K562 (cell line): ENCODE measurements at regions not wholly inside any gene's neighbourhood (a gene's known extent, or its start where the extent isn't known, plus 50 kb on each side); places are given as distances from the start of the nearest gene placed in this dataset.

Source experiments
- ATAC-seq: fragments of 200-7000 bp; cut with Tn5 transposase; 3 replicates; pipeline ENCODE4 v1.9.1; 2020; ENCODE audit warnings: moderate library complexity
- BruUV-seq: library from RNA; stranded (reverse); fragments of 400-500 nt; replicated peaks from 2 replicates; lab custom pipeline; 2021; lab: Mats Ljungman, UMichigan
- CTCF ChIA-PET: fragments of 300-600 bp; formaldehyde crosslinking; extraction: SDS; loops from one replicate; lab custom pipeline; 2021; ENCODE audit warnings: low intra/inter-chr PET ratio; lab: Yijun Ruan, JAX
- POLR2A ChIA-PET: fragments of 300-600, 350-650 bp; sonication (Branson Sonifier 250); formaldehyde crosslinking; extraction: SDS; loops from one replicate; lab custom pipeline; 2021; ENCODE audit warnings: antibody characterized with exemption, inconsistent platforms; lab: Yijun Ruan, JAX
- DNase-seq, 4 experiments: peaks; one replicate each; pipeline versions ENCODE4 v3.0.0 to v3.0.0-alpha.2; 2011 to 2018; ENCODE audit warnings: low spot score in 3 of 4, mixed read lengths in 3 of 4; ENCODE audit errors: extremely low read depth in 1 of 4
- FAIRE-seq: peaks from 2 replicates; lab custom pipeline; 2011; peaks lifted over from hg19 to GRCh38; lab: Jason Lieb, UNC
- H2AFZ ChIP-seq: 2 replicates; pipeline ENCODE4 v1.6.0; 2011; ENCODE audit warnings: low read depth, low read length, control low read depth, inconsistent platforms
- H3K27ac ChIP-seq: fragments of 200-600 bp; 3 replicates; pipeline ENCODE4 v1.8.0; 2011; ENCODE audit warnings: low read depth, mild to moderate bottlenecking, control low read depth, inconsistent platforms, low read length, moderate library complexity, mixed read lengths; ENCODE audit errors: extremely low read depth
- H3K27me3 ChIP-seq, 2 experiments: fragments of 300-600 bp in 1 of 2; 2 replicates in 1 of 2; 3 replicates in 1 of 2; pipeline versions ENCODE4 v1.6.0 to v1.8.0; 2011; ENCODE audit warnings: inconsistent platforms in 2 of 2, low read length in 2 of 2, mild to moderate bottlenecking in 1 of 2, mixed read lengths in 1 of 2, moderate library complexity in 1 of 2; ENCODE audit not compliant: control insufficient read depth in 2 of 2, insufficient read depth in 2 of 2
- H3K36me3 ChIP-seq: fragments of 300-600 bp; 3 replicates; pipeline ENCODE4 v1.8.0; 2011; ENCODE audit warnings: mild to moderate bottlenecking, low read length, inconsistent platforms; ENCODE audit not compliant: control insufficient read depth, insufficient read depth
- H3K4me1 ChIP-seq, 2 experiments: fragments of 200-600 bp in 1 of 2; replicated peaks in 1 of 2; 2 replicates in 1 of 2; 3 replicates in 1 of 2; pipeline versions ENCODE4 v1.5.1 to v1.8.0; 2011; ENCODE audit warnings: inconsistent platforms in 2 of 2, low read length in 2 of 2, mild to moderate bottlenecking in 1 of 2, mixed read lengths in 1 of 2, moderate library complexity in 1 of 2; ENCODE audit not compliant: control insufficient read depth in 2 of 2, insufficient read depth in 2 of 2
- H3K4me2 ChIP-seq: 2 replicates; pipeline ENCODE4 v1.6.1; 2011; ENCODE audit warnings: low read length, control low read depth, inconsistent platforms, mixed read lengths; ENCODE audit not compliant: insufficient read depth
- H3K4me3 ChIP-seq: fragments of 200-600 bp; sonication (generic), shearing (Covaris generic); 2 replicates; pipeline ENCODE4 v1.5.1; 2016; ENCODE audit warnings: control low read depth, inconsistent platforms
- H3K79me2 ChIP-seq: fragments of 200-600 bp; 3 replicates; pipeline ENCODE4 v1.8.0; 2011; ENCODE audit warnings: low read length, inconsistent platforms; ENCODE audit not compliant: control insufficient read depth, insufficient read depth
- H3K9ac ChIP-seq, 2 experiments: 2 replicates each; pipeline versions ENCODE4 v1.6.0 to v1.6.1; 2011; ENCODE audit warnings: low read depth in 2 of 2, low read length in 2 of 2, control low read depth in 1 of 2, inconsistent platforms in 1 of 2, mild to moderate bottlenecking in 1 of 2, mixed read lengths in 1 of 2; ENCODE audit not compliant: insufficient read depth in 1 of 2
- H3K9me1 ChIP-seq: one replicate; pipeline ENCODE4 v1.6.0; 2011; ENCODE audit warnings: inconsistent platforms, mild to moderate bottlenecking, low read length, moderate library complexity; ENCODE audit not compliant: control insufficient read depth, insufficient read depth
- H3K9me3 ChIP-seq: replicated peaks from 2 replicates; pipeline ENCODE4 v1.5.1; 2011; ENCODE audit warnings: low read depth, low read length, inconsistent platforms; ENCODE audit not compliant: control insufficient read depth, insufficient read depth
- H4K20me1 ChIP-seq: replicated peaks from 2 replicates; pipeline ENCODE4 v1.6.1; 2011; ENCODE audit warnings: low read length, inconsistent platforms, mixed read lengths; ENCODE audit not compliant: control insufficient read depth, insufficient read depth
- CBX5 ChIP-seq: IDR thresholded peaks from 2 replicates; pipeline ENCODE4 v1.6.1; 2014; ENCODE audit warnings: low read depth, borderline replicate concordance
- FOS ChIP-seq: IDR thresholded peaks from 3 replicates; pipeline ENCODE4 v1.6.1; 2011; ENCODE audit not compliant: insufficient read length; ENCODE audit errors: extremely low read depth
- GABPB1 ChIP-seq: sonication (generic); formaldehyde crosslinking; IDR thresholded peaks from 2 replicates; pipeline ENCODE4 v1.8.0; 2022; ENCODE audit warnings: mild to moderate bottlenecking, missing genetic modification reagents
- HCFC1 ChIP-seq: IDR thresholded peaks from 2 replicates; pipeline ENCODE4 v1.6.1; 2012; ENCODE audit warnings: low read depth, low read length, improper control_type of control experiment
- HDGF ChIP-seq: fragments of 450-650 bp; IDR thresholded peaks from 2 replicates; pipeline ENCODE4 v1.6.1; 2016
- HNRNPH1 ChIP-seq: fragments of 200-400 bp; formaldehyde crosslinking; optimal IDR thresholded peaks from 2 replicates; pipeline ENCODE3; 2017; ENCODE audit warnings: low read depth, mild to moderate bottlenecking, low read length, moderate library complexity
- HNRNPK ChIP-seq: fragments of 200-400 bp; formaldehyde crosslinking; IDR thresholded peaks from one replicate; pipeline ENCODE4 v1.6.1; 2018; ENCODE audit warnings: mild to moderate bottlenecking, low read depth, low read length; ENCODE audit not compliant: poor library complexity, severe bottlenecking
- KDM5B ChIP-seq: fragments of 200-600 bp; sonication (generic); IDR thresholded peaks from 2 replicates; pipeline ENCODE4 v1.6.1; 2012; ENCODE audit warnings: low read depth, mild to moderate bottlenecking, moderate library complexity, low read length, control low read depth, inconsistent platforms; ENCODE audit not compliant: insufficient replicate concordance
- L3MBTL2 ChIP-seq: fragments of 450-650 bp; IDR thresholded peaks from 2 replicates; pipeline ENCODE4 v1.6.1; 2016; ENCODE audit warnings: mild to moderate bottlenecking, moderate library complexity
- NCOA6 ChIP-seq: fragments of 450-650 bp; IDR thresholded peaks from 2 replicates; pipeline ENCODE4 v1.6.1; 2017; ENCODE audit warnings: mild to moderate bottlenecking
- NR1H2 ChIP-seq: sonication (generic); formaldehyde crosslinking; IDR thresholded peaks from 2 replicates; pipeline ENCODE4 v1.4.0; 2020; ENCODE audit warnings: mild to moderate bottlenecking, missing genetic modification reagents
- PCBP1 ChIP-seq: fragments of 200-400 bp; formaldehyde crosslinking; IDR thresholded peaks from 2 replicates; pipeline ENCODE4 v1.6.1; 2018; ENCODE audit warnings: mild to moderate bottlenecking, low read depth, low read length; ENCODE audit not compliant: poor library complexity, severe bottlenecking
- POLR2A ChIP-seq: fragments of 450-650 bp; conservative IDR thresholded peaks from 2 replicates; pipeline ENCODE4 v1.6.1; 2016
- POLR3A ChIP-seq: IDR thresholded peaks from 2 replicates; pipeline ENCODE4 v1.6.1; 2011; ENCODE audit warnings: borderline replicate concordance, mild to moderate bottlenecking, moderate library complexity; ENCODE audit not compliant: insufficient read length, insufficient read depth; ENCODE audit errors: extremely low read depth
- SMAD2 ChIP-seq: fragments of 150-350 bp; IDR thresholded peaks from 2 replicates; pipeline ENCODE4 v1.6.1; 2014; ENCODE audit warnings: low read depth, mild to moderate bottlenecking, low read length
- SP2 ChIP-seq: IDR thresholded peaks from 2 replicates; pipeline ENCODE4 v1.6.1; 2011; ENCODE audit warnings: mild to moderate bottlenecking, low read depth, low read length, moderate library complexity; ENCODE audit not compliant: poor library complexity, severe bottlenecking; ENCODE audit errors: extremely low read depth
- ZNF408 ChIP-seq: fragments of 250-450 bp; sonication (Bioruptor Pico); IDR thresholded peaks from 2 replicates; pipeline ENCODE4 v1.4.0; 2020; ENCODE audit warnings: low read depth, mild to moderate bottlenecking, moderate library complexity
- WGBS: fragments of 100-300 bp; shearing (Covaris generic); methylation state at CpG from one replicate; pipeline ENCODE4 v1.1.6; 2016; ENCODE audit warnings: low coverage, mixed read lengths; ENCODE audit not compliant: insufficient coverage; ENCODE audit errors: missing lambda C conversion rate; 5-methylcytosine and 5-hydroxymethylcytosine counted together
- in situ Hi-C: fragments of 300-500 bp; cut with MboI; formaldehyde crosslinking; loops from 4 replicates; pipeline ENCODE4 v1.15.0; 2018; ENCODE audit warnings: inconsistent platforms, mixed read lengths
- intact Hi-C: fragments of 100-400 bp; cut with micrococcal nuclease; formaldehyde crosslinking; loops from 2 replicates; pipeline ENCODE4 v1.14.2; 2022
- TF ChIP-seq, protein P1 (sequence below): fragments of 250-450 bp; sonication (Bioruptor Pico); IDR thresholded peaks from 2 replicates; pipeline ENCODE4 v1.8.0; 2022; ENCODE audit warnings: inconsistent platforms, mild to moderate bottlenecking, moderate library complexity, borderline replicate concordance
- TF ChIP-seq, protein P2 (sequence below): fragments of 200-800 bp; sonication (Bioruptor generic); IDR thresholded peaks from 2 replicates; pipeline ENCODE4 v1.6.1; 2017; ENCODE audit warnings: missing genetic modification characterization, missing compliant biosample characterization

DNA sequence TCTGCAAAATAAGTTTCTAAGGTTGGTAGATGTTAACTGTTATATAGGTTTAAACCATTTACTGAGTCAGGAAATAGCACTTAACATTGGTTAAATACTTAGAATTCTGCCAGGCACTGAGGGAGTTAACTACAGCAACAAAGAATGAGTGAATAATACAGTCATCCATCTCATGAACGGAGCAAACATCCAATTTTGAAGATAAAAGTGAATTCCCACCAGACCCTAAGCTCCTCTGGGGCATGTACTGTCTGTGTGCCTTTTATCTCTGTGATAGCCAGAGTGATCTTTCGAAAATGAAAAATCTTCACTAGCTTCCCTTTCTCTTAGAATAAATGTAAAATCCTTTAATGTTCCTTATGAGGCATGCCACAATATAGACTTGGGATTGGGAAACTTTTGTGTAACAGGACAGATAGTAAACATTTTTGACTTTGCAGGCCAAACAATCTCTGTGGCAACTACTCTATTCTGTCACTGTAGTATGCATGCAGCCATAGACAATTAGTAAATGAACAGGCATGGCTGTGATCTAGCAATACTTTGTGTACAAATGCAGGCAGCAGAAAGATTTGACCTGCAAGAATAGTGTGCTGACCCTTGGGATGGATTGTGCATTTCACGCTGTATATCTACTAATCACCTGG, 294.5 kb upstream of the LMCD1 start (continued):
- TF ChIP-seq POLR3A: no peak
- no peak for TF ChIP-seq POLR2A
- no peak for TF ChIP-seq HNRNPK
- TF ChIP-seq SMAD2: no peak

DNA sequence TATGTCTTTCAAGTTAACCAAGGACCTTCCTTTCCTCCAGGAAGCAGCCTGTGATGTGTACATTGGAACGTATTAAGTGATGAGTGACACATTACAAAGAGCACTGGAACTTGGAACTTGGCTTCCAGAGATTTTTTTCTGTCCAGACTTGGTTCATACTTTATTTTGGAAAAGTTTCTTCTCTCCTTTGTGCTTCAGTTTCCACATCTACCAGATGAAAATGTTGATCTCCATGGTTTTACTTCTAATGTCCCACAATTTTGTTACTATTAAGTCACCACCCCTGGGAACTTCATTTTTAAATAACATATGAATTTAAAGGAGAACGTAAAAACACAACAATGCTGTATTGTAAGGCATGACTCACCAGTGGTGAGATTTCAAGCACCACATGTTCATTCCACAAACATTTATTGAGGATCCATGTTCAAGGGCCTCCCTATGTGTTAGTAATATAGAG, 290.7 kb upstream of the LMCD1 start:
- Histone ChIP-seq H3K9me3 (no peaks in the 10 kb centered on the region; the same call in 1 of the 2 replicates), H3K36me3 (no peaks in the 10 kb centered on the region), H3K9me1 (no peaks in the 10 kb centered on the region), H3K27me3 (no peaks in the 10 kb centered on the region), H3K4me1 (no peaks in the 10 kb centered on the region), H4K20me1 (no peaks in the 10 kb centered on the region), H3K4me2 (no peak overlapping the region), H3K9ac (no peak overlapping the region), H3K27ac (no peak overlapping the region), H2AFZ (no peak overlapping the region), H3K4me3 (no peak overlapping the region), H3K79me2 (no peaks in the 10 kb centered on the region)
- intact Hi-C loops: no loop called here
- WGBS: 4% methylated on average over 2 of the region's 2 CpGs
- ATAC-seq: no peak
- no peak for FAIRE-seq
- BruUV-seq: no TSS peak
- no peak for DNase-seq
- in situ Hi-C loops: no loop called here
- ChIA-PET POLR2A (no interaction called here), CTCF (no interaction called here)
- TF ChIP-seq SP2 (no peak), GABPB1 (CRISPR knock-in tag) (no peak), HDGF (no peak), NR1H2 (CRISPR knock-in tag) (no peak), ZNF408 (CRISPR knock-in tag) (no peak), POLR2A (no peak), NCOA6 (no peak), KDM5B (no peak), CBX5 (no peak), HCFC1 (no peak), FOS (no peak), HNRNPH1 (no peak), PCBP1 (no peak), L3MBTL2 (no peak)
- TF ChIP-seq, protein P1, sequence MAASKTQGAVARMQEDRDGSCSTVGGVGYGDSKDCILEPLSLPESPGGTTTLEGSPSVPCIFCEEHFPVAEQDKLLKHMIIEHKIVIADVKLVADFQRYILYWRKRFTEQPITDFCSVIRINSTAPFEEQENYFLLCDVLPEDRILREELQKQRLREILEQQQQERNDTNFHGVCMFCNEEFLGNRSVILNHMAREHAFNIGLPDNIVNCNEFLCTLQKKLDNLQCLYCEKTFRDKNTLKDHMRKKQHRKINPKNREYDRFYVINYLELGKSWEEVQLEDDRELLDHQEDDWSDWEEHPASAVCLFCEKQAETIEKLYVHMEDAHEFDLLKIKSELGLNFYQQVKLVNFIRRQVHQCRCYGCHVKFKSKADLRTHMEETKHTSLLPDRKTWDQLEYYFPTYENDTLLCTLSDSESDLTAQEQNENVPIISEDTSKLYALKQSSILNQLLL (CRISPR knock-in tag): no peak
- TF ChIP-seq, protein P2, sequence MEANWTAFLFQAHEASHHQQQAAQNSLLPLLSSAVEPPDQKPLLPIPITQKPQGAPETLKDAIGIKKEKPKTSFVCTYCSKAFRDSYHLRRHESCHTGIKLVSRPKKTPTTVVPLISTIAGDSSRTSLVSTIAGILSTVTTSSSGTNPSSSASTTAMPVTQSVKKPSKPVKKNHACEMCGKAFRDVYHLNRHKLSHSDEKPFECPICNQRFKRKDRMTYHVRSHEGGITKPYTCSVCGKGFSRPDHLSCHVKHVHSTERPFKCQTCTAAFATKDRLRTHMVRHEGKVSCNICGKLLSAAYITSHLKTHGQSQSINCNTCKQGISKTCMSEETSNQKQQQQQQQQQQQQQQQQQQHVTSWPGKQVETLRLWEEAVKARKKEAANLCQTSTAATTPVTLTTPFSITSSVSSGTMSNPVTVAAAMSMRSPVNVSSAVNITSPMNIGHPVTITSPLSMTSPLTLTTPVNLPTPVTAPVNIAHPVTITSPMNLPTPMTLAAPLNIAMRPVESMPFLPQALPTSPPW (CRISPR knock-in tag): no peak
